ENCODE measurements at regions not wholly inside any gene's neighbourhood (a gene's known extent, or its start where the extent isn't known, plus 50 kb on each side); places are given as distances from the start of the nearest gene placed in this dataset.

- Histone ChIP-seq H3K9ac (ENCODE audit: low read depth, low read length, poor library complexity) (no peak overlapping the region), H4K8ac (ENCODE audit: low read depth, low read length) (no peak overlapping the region), H3K27ac (replicated peaks; ENCODE audit: low read length) (no peak overlapping the region), H3K4me2 (ENCODE audit: insufficient read depth, low read length, poor library complexity, severe bottlenecking) (no peak overlapping the region), H3K9me3 (replicated peaks in 1 of 2; ENCODE audit: control insufficient read depth in 2 of 2, insufficient read depth in 1 of 2, low read depth in 1 of 2, low read length in 2 of 2) (no peaks in the 10 kb centered on the region), H2AK5ac (ENCODE audit: low read depth, low read length) (no peak overlapping the region), H3K14ac (ENCODE audit: low read length) (no peak overlapping the region), H3K4me3 (ENCODE audit: low read length in 2 of 2) (no peak overlapping the region), H3K23ac (ENCODE audit: low read depth, low read length, poor library complexity) (no peak overlapping the region), H2BK5ac (ENCODE audit: low read length) (no peak overlapping the region), H3K4me1 (ENCODE audit: control insufficient read depth in 2 of 2, insufficient read depth in 1 of 2, low read depth in 1 of 2, low read length in 2 of 2) (peaks cover 9% of the 10 kb centered on the region in 2 donors), H3K18ac (ENCODE audit: low read length) (no peak overlapping the region), H3K36me3 (replicated peaks in 1 of 2; ENCODE audit: control insufficient read depth in 2 of 2, insufficient read depth in 2 of 2, low read length in 2 of 2) (no peaks in the 10 kb centered on the region), H2BK12ac (ENCODE audit: low read length) (no peak overlapping the region), H2BK120ac (ENCODE audit: low read depth, low read length) (no peak overlapping the region), H3K4ac (ENCODE audit: low read length) (no peak overlapping the region), H4K91ac (ENCODE audit: low read depth, low read length, poor library complexity) (no peak overlapping the region), H2AFZ (ENCODE audit: low read length) (no peak overlapping the region), H3K27me3 (ENCODE audit: control insufficient read depth in 3 of 3, insufficient read depth in 3 of 3, low read depth in 1 of 3, low read length in 3 of 3) (no peaks in the 10 kb centered on the region), H2BK15ac (ENCODE audit: low read length) (no peak overlapping the region), H3K79me1 (ENCODE audit: low read depth, low read length) (no peaks in the 10 kb centered on the region)
- no peak for DNase-seq (ENCODE audit: low spot score)
- no CpG with 5 or more reads among the region's 4 CpGs for whole genome bisulfite sequencing, 2 donors (ENCODE audit: extremely low coverage in 2 of 2, insufficient read length in 2 of 2, insufficient replicate concordance in 1 of 2)
Observed at GRCh38 chr4:128573781-128574508, 235.6 kb upstream of the JADE1 start.

DNA sequence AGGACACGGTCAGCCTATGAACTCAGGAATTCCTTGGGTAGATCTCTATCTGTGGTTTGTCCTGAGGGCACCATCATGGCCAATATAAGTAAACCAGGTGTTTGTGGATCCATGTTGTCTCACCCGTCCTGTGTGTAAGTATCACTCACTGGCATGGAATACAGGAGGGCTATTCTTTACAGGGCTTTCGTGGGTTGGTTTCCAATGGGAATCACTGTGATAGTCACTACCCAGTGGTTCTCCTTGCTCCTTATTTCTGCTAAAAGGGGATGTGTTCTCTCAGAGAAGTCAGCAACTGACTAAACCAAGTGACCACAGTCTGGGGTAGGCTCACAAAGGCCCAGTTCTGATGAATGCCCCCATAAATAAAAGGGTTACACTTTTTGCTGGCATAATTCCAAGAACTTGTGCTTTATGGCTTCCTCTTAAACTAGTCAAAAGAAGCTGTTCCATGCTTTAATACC lies 236.7 kb upstream of the JADE1 start:
- Histone ChIP-seq H3K9ac (ENCODE audit: low read depth, low read length, poor library complexity) (no peak overlapping the region), H2BK12ac (ENCODE audit: low read length) (no peak overlapping the region), H3K9me3 (replicated peaks in 1 of 2; ENCODE audit: control insufficient read depth in 2 of 2, insufficient read depth in 1 of 2, low read depth in 1 of 2, low read length in 2 of 2) (no peaks in the 10 kb centered on the region), H3K18ac (ENCODE audit: low read length) (peak overlapping the region; percentile 9), H3K23ac (ENCODE audit: low read depth, low read length, poor library complexity) (no peak overlapping the region), H4K8ac (ENCODE audit: low read depth, low read length) (no peak overlapping the region), H3K4ac (ENCODE audit: low read length) (no peak overlapping the region), H3K27ac (replicated peaks; ENCODE audit: low read length) (no peak overlapping the region), H2AFZ (ENCODE audit: low read length) (peak overlapping the region; percentile 15), H3K4me2 (ENCODE audit: insufficient read depth, low read length, poor library complexity, severe bottlenecking) (no peak overlapping the region), H2AK5ac (ENCODE audit: low read depth, low read length) (no peak overlapping the region), H2BK5ac (ENCODE audit: low read length) (no peak overlapping the region), H3K79me1 (ENCODE audit: low read depth, low read length) (no peaks in the 10 kb centered on the region), H3K27me3 (ENCODE audit: control insufficient read depth in 3 of 3, insufficient read depth in 3 of 3, low read depth in 1 of 3, low read length in 3 of 3) (no peaks in the 10 kb centered on the region), H3K36me3 (replicated peaks in 1 of 2; ENCODE audit: control insufficient read depth in 2 of 2, insufficient read depth in 2 of 2, low read length in 2 of 2) (no peaks in the 10 kb centered on the region), H3K14ac (ENCODE audit: low read length) (no peak overlapping the region), H2BK120ac (ENCODE audit: low read depth, low read length) (no peak overlapping the region), H2BK15ac (ENCODE audit: low read length) (no peak overlapping the region), H3K4me3 (ENCODE audit: low read length in 2 of 2) (no peak overlapping the region), H4K91ac (ENCODE audit: low read depth, low read length, poor library complexity) (no peak overlapping the region), H3K4me1 (ENCODE audit: control insufficient read depth in 2 of 2, insufficient read depth in 1 of 2, low read depth in 1 of 2, low read length in 2 of 2) (peaks cover 5 to 11% of the 10 kb centered on the region in 2 donors)
- no CpG with 5 or more reads among the region's 3 CpGs for WGBS, 2 donors (ENCODE audit: extremely low coverage in 2 of 2, insufficient read length in 2 of 2, insufficient replicate concordance in 1 of 2)
- no peak for DNase-seq (ENCODE audit: low spot score)

DNA sequence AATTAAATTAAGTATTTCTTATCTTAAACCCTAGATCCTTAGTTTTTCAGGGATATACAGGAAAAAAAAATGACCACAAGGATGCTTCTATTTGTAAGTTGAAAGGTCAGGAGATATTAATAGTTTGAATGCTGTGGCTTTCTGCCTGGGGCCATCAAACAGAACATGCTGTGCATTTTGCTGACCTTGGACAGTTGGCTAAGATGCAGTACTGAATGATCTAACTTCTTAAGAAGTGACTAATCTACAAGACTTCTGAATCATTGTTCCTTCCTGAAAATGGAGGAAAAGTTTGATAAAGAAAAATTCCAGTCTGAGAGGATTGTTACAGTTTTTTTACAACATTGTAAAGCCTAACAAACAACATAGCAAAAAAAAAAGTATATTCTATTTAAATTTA lies 237.8 kb upstream of the JADE1 start:
- H3K36me3 ChIP-seq (replicated peaks in 1 of 2; ENCODE audit: control insufficient read depth in 2 of 2, insufficient read depth in 2 of 2, low read length in 2 of 2): no peaks in the 10 kb centered on the region
- no peak overlapping the region for H4K91ac ChIP-seq (ENCODE audit: low read depth, low read length, poor library complexity)
- H3K4me1 ChIP-seq (ENCODE audit: control insufficient read depth in 2 of 2, insufficient read depth in 1 of 2, low read depth in 1 of 2, low read length in 2 of 2): peaks cover 7 to 16% of the 10 kb centered on the region in 2 donors
- no peak overlapping the region for H2BK15ac ChIP-seq (ENCODE audit: low read length)
- no peak overlapping the region for H2BK12ac ChIP-seq (ENCODE audit: low read length)
- no peak overlapping the region for H2BK120ac ChIP-seq (ENCODE audit: low read depth, low read length)
- no peak overlapping the region for H3K4me3 ChIP-seq (ENCODE audit: low read length in 2 of 2)
- no peak overlapping the region for H2AK5ac ChIP-seq (ENCODE audit: low read depth, low read length)
- no peak overlapping the region for H3K14ac ChIP-seq (ENCODE audit: low read length)
- H3K27me3 ChIP-seq (ENCODE audit: control insufficient read depth in 3 of 3, insufficient read depth in 3 of 3, low read depth in 1 of 3, low read length in 3 of 3): no peaks in the 10 kb centered on the region
- no peak for DNase-seq (ENCODE audit: low spot score)
- H3K27ac ChIP-seq (replicated peaks; ENCODE audit: low read length): no peak overlapping the region
- H3K9ac ChIP-seq (ENCODE audit: low read depth, low read length, poor library complexity): no peak overlapping the region
- no peak overlapping the region for H3K4me2 ChIP-seq (ENCODE audit: insufficient read depth, low read length, poor library complexity, severe bottlenecking)
- H3K18ac ChIP-seq (ENCODE audit: low read length): no peak overlapping the region
- no peak overlapping the region for H3K4ac ChIP-seq (ENCODE audit: low read length)
- H4K8ac ChIP-seq (ENCODE audit: low read depth, low read length): no peak overlapping the region
- no peak overlapping the region for H2BK5ac ChIP-seq (ENCODE audit: low read length)
- H3K23ac ChIP-seq (ENCODE audit: low read depth, low read length, poor library complexity): no peak overlapping the region
- no peak overlapping the region for H2AFZ ChIP-seq (ENCODE audit: low read length)
- no peaks in the 10 kb centered on the region for H3K9me3 ChIP-seq (replicated peaks in 1 of 2; ENCODE audit: control insufficient read depth in 2 of 2, insufficient read depth in 1 of 2, low read depth in 1 of 2, low read length in 2 of 2)
- H3K79me1 ChIP-seq (ENCODE audit: low read depth, low read length): no peaks in the 10 kb centered on the region

- Histone ChIP-seq H3K4ac (ENCODE audit: low read length) (no peak overlapping the region), H3K36me3 (replicated peaks in 1 of 2; ENCODE audit: control insufficient read depth in 2 of 2, insufficient read depth in 2 of 2, low read length in 2 of 2) (no peaks in the 10 kb centered on the region), H3K9me3 (replicated peaks in 1 of 2; ENCODE audit: control insufficient read depth in 2 of 2, insufficient read depth in 1 of 2, low read depth in 1 of 2, low read length in 2 of 2) (no peaks in the 10 kb centered on the region), H2AK5ac (ENCODE audit: low read depth, low read length) (no peak overlapping the region), H4K91ac (ENCODE audit: low read depth, low read length, poor library complexity) (no peak overlapping the region), H3K4me3 (ENCODE audit: low read length in 2 of 2) (peak overlapping the region in 1 of 2 donors; percentile 65), H2AFZ (ENCODE audit: low read length) (no peak overlapping the region), H3K9ac (ENCODE audit: low read depth, low read length, poor library complexity) (no peak overlapping the region), H3K4me1 (ENCODE audit: control insufficient read depth in 2 of 2, insufficient read depth in 1 of 2, low read depth in 1 of 2, low read length in 2 of 2) (peaks cover 7 to 17% of the 10 kb centered on the region in 2 donors), H2BK5ac (ENCODE audit: low read length) (no peak overlapping the region), H3K27me3 (ENCODE audit: control insufficient read depth in 3 of 3, insufficient read depth in 3 of 3, low read depth in 1 of 3, low read length in 3 of 3) (no peaks in the 10 kb centered on the region), H3K18ac (ENCODE audit: low read length) (no peak overlapping the region), H2BK15ac (ENCODE audit: low read length) (no peak overlapping the region), H4K8ac (ENCODE audit: low read depth, low read length) (no peak overlapping the region), H3K79me1 (ENCODE audit: low read depth, low read length) (no peaks in the 10 kb centered on the region), H3K27ac (replicated peaks; ENCODE audit: low read length) (no peak overlapping the region), H2BK12ac (ENCODE audit: low read length) (no peak overlapping the region), H3K14ac (ENCODE audit: low read length) (no peak overlapping the region), H3K23ac (ENCODE audit: low read depth, low read length, poor library complexity) (no peak overlapping the region), H3K4me2 (ENCODE audit: insufficient read depth, low read length, poor library complexity, severe bottlenecking) (no peak overlapping the region), H2BK120ac (ENCODE audit: low read depth, low read length) (no peak overlapping the region)
- DNase-seq (ENCODE audit: low spot score): no peak
- WGBS, 2 donors (ENCODE audit: extremely low coverage in 2 of 2, insufficient read length in 2 of 2, insufficient replicate concordance in 1 of 2): no CpG with 5 or more reads among the region's 6 CpGs
Observed at GRCh38 chr4:128570387-128570975, 239.0 kb upstream of the JADE1 start.

Data from neuronal stem cell (in vitro differentiated cells).